Skeletal muscle tissue (tissue), 4 donors: ENCODE measurements at regions not wholly inside any gene's neighbourhood (a gene's known extent, or its start where the extent isn't known, plus 50 kb on each side); places are given as distances from the start of the nearest gene placed in this dataset. TPM values are rescaled to one million over a fixed set of nuclear protein-coding genes. Genes with fewer than 3 reads are reported as not detected.

Experiments
- H3K27ac ChIP-seq: one replicate; pipeline ENCODE4 v1.7.0; 2013; ENCODE audit warnings: mild to moderate bottlenecking, low read depth, low read length, inconsistent platforms
- H3K27me3 ChIP-seq, 3 donors: one replicate each; pipeline ENCODE4 v1.7.0; 2013; ENCODE audit warnings: low read length in 3 of 3; ENCODE audit not compliant: control insufficient read depth in 3 of 3, insufficient read depth in 3 of 3
- H3K36me3 ChIP-seq, 3 donors: one replicate each; pipeline ENCODE4 v1.7.0; 2013; ENCODE audit warnings: low read length in 3 of 3; ENCODE audit not compliant: control insufficient read depth in 3 of 3, insufficient read depth in 3 of 3
- H3K4me1 ChIP-seq, 3 donors: one replicate each; pipeline ENCODE4 v1.7.0; 2013; ENCODE audit warnings: low read length in 3 of 3, mild to moderate bottlenecking in 3 of 3; ENCODE audit not compliant: control insufficient read depth in 3 of 3, insufficient read depth in 3 of 3
- H3K4me3 ChIP-seq, 3 donors: one replicate each; pipeline ENCODE4 v1.7.0; 2013; ENCODE audit warnings: low read length in 3 of 3
- H3K9ac ChIP-seq, 3 donors: one replicate each; pipeline ENCODE4 v1.7.0; 2013; ENCODE audit warnings: low read length in 3 of 3, mild to moderate bottlenecking in 3 of 3, moderate library complexity in 2 of 3, low read depth in 1 of 3
- H3K9me3 ChIP-seq, 3 donors: one replicate each; pipeline ENCODE4 v1.7.0; 2013; ENCODE audit warnings: low read length in 3 of 3; ENCODE audit not compliant: control insufficient read depth in 3 of 3
- small RNA-seq: library from RNA; depleted of rRNA; stranded (forward); fragments of <200 nt; gene quantifications from one replicate; pipeline ENCODE3, GENCODE V24; 2014
- donor health status: Osteomylitis.

DNA sequence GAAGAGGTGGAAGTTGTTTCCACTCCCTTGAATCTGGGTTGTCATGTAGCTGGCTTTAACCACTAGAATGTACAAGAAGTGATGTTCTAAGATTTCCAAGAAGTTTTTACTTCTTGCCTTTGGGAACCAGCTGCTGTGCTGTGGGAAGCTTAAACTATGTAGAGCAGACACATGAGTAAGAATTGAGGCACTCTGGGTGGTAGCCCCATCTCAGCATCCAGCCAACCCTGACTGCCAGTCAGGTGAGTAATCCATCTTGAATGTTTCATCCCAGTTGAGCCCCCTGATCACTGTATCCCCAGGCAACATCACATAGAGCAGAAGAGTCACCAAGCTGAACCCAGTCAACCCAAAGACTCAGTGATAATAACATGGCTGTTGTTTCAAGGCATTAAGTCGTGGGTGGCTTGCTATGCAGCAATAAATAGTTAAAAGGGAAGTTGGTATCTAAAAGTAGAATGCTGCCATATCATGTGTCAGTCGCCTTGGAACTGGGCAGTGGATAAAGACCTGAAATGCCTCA, 62.8 kb upstream of the GPR139 start:
- peaks cover 0 to 3% (median 0%) of the 10 kb centered on the region in 3 donors for H3K9me3 ChIP-seq
- H3K27ac ChIP-seq: no peak overlapping the region
- H3K4me3 ChIP-seq: no peak overlapping the region
- no peaks in the 10 kb centered on the region for H3K36me3 ChIP-seq
- H3K4me1 ChIP-seq: no peaks in the 10 kb centered on the region
- no peaks in the 10 kb centered on the region for H3K27me3 ChIP-seq
- no peak overlapping the region for H3K9ac ChIP-seq

DNA sequence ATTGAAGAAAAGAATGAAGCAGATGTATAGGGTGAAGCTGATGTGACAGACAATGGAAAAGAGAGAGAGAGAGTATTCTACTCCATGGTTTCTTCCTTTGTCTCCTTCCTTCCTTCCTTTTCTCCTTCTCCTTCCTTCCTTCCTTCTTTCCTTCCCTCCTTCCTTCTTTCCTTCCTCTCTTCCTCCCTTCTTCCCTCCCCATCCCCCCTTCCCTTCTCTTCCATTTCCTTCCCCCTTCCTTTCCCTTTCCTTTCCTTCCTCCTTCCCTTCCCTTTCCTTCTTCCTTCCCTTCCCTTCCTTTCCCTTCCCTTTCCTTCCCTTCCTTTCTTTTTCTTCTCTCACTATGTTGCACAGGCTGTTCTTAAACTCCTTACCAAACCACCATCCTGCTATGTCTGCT, 55.7 kb upstream of the GPR139 start:
- Histone ChIP-seq H3K27me3 (no peaks in the 10 kb centered on the region), H3K36me3 (no peaks in the 10 kb centered on the region), H3K4me1 (no peaks in the 10 kb centered on the region), H3K4me3 (no peak overlapping the region), H3K9ac (no peak overlapping the region), H3K9me3 (peaks cover 0 to 3% (median 3%) of the 10 kb centered on the region in 3 donors), H3K27ac (no peak overlapping the region)

Small RNA genes lying in the stretch of these regions (small RNA-seq; reads per million reads assigned to genes)
- not detected for gene SNRPEP3
